HG02840 (cell line): ENCODE measurements at regions not wholly inside any gene's neighbourhood (a gene's known extent, or its start where the extent isn't known, plus 50 kb on each side); places are given as distances from the start of the nearest gene placed in this dataset.

Source experiments
- ATAC-seq: cut with Tn5 transposase; IDR thresholded peaks from one replicate; pipeline ENCODE4 v1.9.1; 2021; ENCODE audit warnings: mild to moderate bottlenecking, moderate library complexity, moderate number of reproducible peaks; ENCODE audit not compliant: unreplicated experiment, low FRiP score

GRCh38 chr10:88193018-88193417, 329.6 kb downstream of the PTEN start:
- no peak for ATAC-seq

GRCh38 chr10:88194041-88194887, 330.8 kb downstream of the PTEN start:
- no peak for ATAC-seq

- no peak for ATAC-seq
Measured at GRCh38 chr10:88194961-88195367, 331.5 kb downstream of the PTEN start.

- no peak for ATAC-seq
Measured at GRCh38 chr10:88195841-88196240, 332.4 kb downstream of the PTEN start.

GRCh38 chr10:88196291-88196690, 332.9 kb downstream of the PTEN start:
- no peak for ATAC-seq

- no peak for ATAC-seq
Measured at GRCh38 chr10:88198023-88198422, 334.6 kb downstream of the PTEN start.

GRCh38 chr10:88200312-88201032, 337.0 kb downstream of the PTEN start:
- ATAC-seq: no peak

- no peak for ATAC-seq
Measured at GRCh38 chr10:88205842-88206446, 342.5 kb downstream of the PTEN start.

GRCh38 chr10:88207121-88207546, 343.7 kb downstream of the PTEN start:
- no peak for ATAC-seq

- ATAC-seq: no peak
Measured at GRCh38 chr10:88209231-88209630, 345.8 kb downstream of the PTEN start.

- no peak for ATAC-seq
Measured at GRCh38 chr10:88209837-88210561, 346.6 kb downstream of the PTEN start.

GRCh38 chr10:88211230-88211629, 347.8 kb downstream of the PTEN start:
- no peak for ATAC-seq

GRCh38 chr10:88212069-88212468, 348.6 kb downstream of the PTEN start:
- ATAC-seq: no peak

- ATAC-seq: no peak
Measured at GRCh38 chr10:88213065-88213605, 349.7 kb downstream of the PTEN start.

GRCh38 chr10:88216976-88217375, 353.6 kb downstream of the PTEN start:
- ATAC-seq: no peak

- ATAC-seq: no peak
Measured at GRCh38 chr10:88218362-88218761, 354.9 kb downstream of the PTEN start.

GRCh38 chr10:88219753-88220152, 356.3 kb downstream of the PTEN start:
- ATAC-seq: no peak

- ATAC-seq: no peak
Measured at GRCh38 chr10:88221010-88221973, 357.9 kb downstream of the PTEN start.

- ATAC-seq: no peak
Measured at GRCh38 chr10:88222881-88223280, 359.5 kb downstream of the PTEN start.
